Colonic mucosa (tissue), 4 donors: ENCODE measurements at regions not wholly inside any gene's neighbourhood (a gene's known extent, or its start where the extent isn't known, plus 50 kb on each side); places are given as distances from the start of the nearest gene placed in this dataset.
"Not testable (repeated sequence)": the region's sequence is repeated elsewhere in the genome, so short reads cannot be mapped to it uniquely, and the experiment has no call there.

Experiments
- DNase-seq: peaks from one replicate; pipeline ENCODE4 v3.0.0-alpha.2; 2020
- H3K27ac ChIP-seq: fragments of 200-600 bp; one replicate; pipeline ENCODE4 v1.8.0; 2021
- H3K27me3 ChIP-seq: fragments of 200-600 bp; one replicate; pipeline ENCODE4 v1.8.0; 2021
- H3K36me3 ChIP-seq: fragments of 200-600 bp; one replicate; pipeline ENCODE4 v1.8.0; 2021
- H3K4me1 ChIP-seq: fragments of 200-600 bp; one replicate; pipeline ENCODE4 v1.8.0; 2021; ENCODE audit warnings: mild to moderate bottlenecking
- H3K4me3 ChIP-seq: fragments of 200-600 bp; one replicate; pipeline ENCODE4 v1.8.0; 2021
- H3K9ac ChIP-seq, 2 donors: one replicate each; pipeline ENCODE4 v1.7.0; 2013; ENCODE audit warnings: control low read depth in 2 of 2, low read depth in 2 of 2, low read length in 2 of 2
- H3K9me3 ChIP-seq: fragments of 200-600 bp; one replicate; pipeline ENCODE4 v1.8.0; 2021
- CTCF ChIP-seq: fragments of 200-600 bp; IDR thresholded peaks from one replicate; pipeline ENCODE4 v1.8.0; 2022; ENCODE audit warnings: antibody characterized with exemption, mild to moderate bottlenecking
- intact Hi-C: fragments of 100-400 bp; cut with DNase I; formaldehyde crosslinking; loops from one replicate; pipeline ENCODE4 v1.14.1; 2022
- donor health status: healthy.
- donor health status: DM: no; HTN: no; CAD: no.
- donor health status: DM: no; HTN: no; CAD: no.

GRCh38 chr4:45477311-45477733, 646.5 kb downstream of the GABRG1 start:
- intact Hi-C loops, result no loop called here
- Histone ChIP-seq H3K27me3 (no peaks in the 10 kb centered on the region), H3K9me3 (no peaks in the 10 kb centered on the region), H3K9ac (no peak overlapping the region), H3K36me3 (no peaks in the 10 kb centered on the region), H3K4me1 (no peaks in the 10 kb centered on the region), H3K27ac (no peak overlapping the region), H3K4me3 (no peak overlapping the region)
- no peak for DNase-seq
- no peak for TF ChIP-seq CTCF

GRCh38 chr4:45475548-45475947, 648.3 kb downstream of the GABRG1 start:
- DNase-seq, result no peak
- Histone ChIP-seq H3K27me3 (no peaks in the 10 kb centered on the region), H3K27ac (no peak overlapping the region), H3K4me1 (no peaks in the 10 kb centered on the region), H3K9me3 (no peaks in the 10 kb centered on the region), H3K9ac (no peak overlapping the region), H3K36me3 (no peaks in the 10 kb centered on the region), H3K4me3 (no peak overlapping the region)
- no peak for TF ChIP-seq CTCF
- intact Hi-C loops, result no loop called here

GRCh38 chr4:45472490-45472889, 651.4 kb downstream of the GABRG1 start:
- Histone ChIP-seq H3K27me3 (no peaks in the 10 kb centered on the region), H3K9ac (no peak overlapping the region), H3K9me3 (no peaks in the 10 kb centered on the region), H3K4me3 (no peak overlapping the region), H3K4me1 (no peaks in the 10 kb centered on the region), H3K36me3 (no peaks in the 10 kb centered on the region), H3K27ac (no peak overlapping the region)
- DNase-seq, result no peak
- TF ChIP-seq CTCF, result no peak
- intact Hi-C loops, result no loop called here

GRCh38 chr4:45471335-45471734, 652.5 kb downstream of the GABRG1 start:
- intact Hi-C loops, result no loop called here
- H3K4me3 ChIP-seq, result no peak overlapping the region
- H3K9ac ChIP-seq, result no peak overlapping the region
- DNase-seq, result no peak
- H3K9me3 ChIP-seq, result no peaks in the 10 kb centered on the region
- no peaks in the 10 kb centered on the region for H3K27me3 ChIP-seq
- no peak overlapping the region for H3K27ac ChIP-seq
- H3K4me1 ChIP-seq, result no peaks in the 10 kb centered on the region
- no peaks in the 10 kb centered on the region for H3K36me3 ChIP-seq
- no peak for TF ChIP-seq CTCF

GRCh38 chr4:45467157-45467556, 656.7 kb downstream of the GABRG1 start:
- Histone ChIP-seq H3K4me3 (no peak overlapping the region), H3K9ac (no peak overlapping the region), H3K9me3 (no peaks in the 10 kb centered on the region), H3K27ac (no peak overlapping the region), H3K4me1 (no peaks in the 10 kb centered on the region), H3K27me3 (no peaks in the 10 kb centered on the region), H3K36me3 (no peaks in the 10 kb centered on the region)
- TF ChIP-seq CTCF, result no peak
- intact Hi-C loops, result no loop called here
- DNase-seq, result no peak

GRCh38 chr4:45460157-45460556, 663.7 kb downstream of the GABRG1 start:
- H3K4me3 ChIP-seq, H3K36me3 ChIP-seq, DNase-seq, H3K9ac ChIP-seq, H3K27ac ChIP-seq, H3K9me3 ChIP-seq, intact Hi-C loops, H3K27me3 ChIP-seq, H3K4me1 ChIP-seq: not testable (repeated sequence)
